Upper lobe of right lung (tissue), 1 donor: ENCODE measurements at regions not wholly inside any gene's neighbourhood (a gene's known extent, or its start where the extent isn't known, plus 50 kb on each side); places are given as distances from the start of the nearest gene placed in this dataset.
"Not testable (repeated sequence)": the region's sequence is repeated elsewhere in the genome, so short reads cannot be mapped to it uniquely, and the experiment has no call there.

Experiments used
- ATAC-seq: fragments of 200-7000 bp; cut with Tn5 transposase; one replicate; pipeline ENCODE4 v1.9.1; 2020; ENCODE audit warnings: mild to moderate bottlenecking, moderate library complexity
- DNase-seq: peaks from one replicate; pipeline ENCODE4 v3.0.0-alpha.2; 2020
- H3K27ac ChIP-seq: fragments of 200-600 bp; one replicate; pipeline ENCODE4 v1.8.0; 2022
- H3K27me3 ChIP-seq: fragments of 200-600 bp; one replicate; pipeline ENCODE4 v1.8.0; 2022; ENCODE audit warnings: mild to moderate bottlenecking
- H3K36me3 ChIP-seq: fragments of 200-600 bp; one replicate; pipeline ENCODE4 v1.8.0; 2022
- H3K4me1 ChIP-seq: fragments of 200-600 bp; one replicate; pipeline ENCODE4 v1.8.0; 2022
- H3K4me3 ChIP-seq: fragments of 200-600 bp; one replicate; pipeline ENCODE4 v1.8.0; 2022; ENCODE audit warnings: mild to moderate bottlenecking
- H3K9me3 ChIP-seq: fragments of 200-600 bp; one replicate; pipeline ENCODE4 v1.8.0; 2022
- intact Hi-C: fragments of 100-400 bp; cut with DNase I; formaldehyde crosslinking; loops from one replicate; pipeline ENCODE4 v1.11.0; 2022
- TF ChIP-seq, protein P1 (sequence below): fragments of 200-600 bp; IDR thresholded peaks from one replicate; pipeline ENCODE4 v1.8.0; 2022; ENCODE audit warnings: antibody characterized with exemption
- donor health status: DM: no; HTN: yes; CAD: no; lungs with severe emphysema.

DNA sequence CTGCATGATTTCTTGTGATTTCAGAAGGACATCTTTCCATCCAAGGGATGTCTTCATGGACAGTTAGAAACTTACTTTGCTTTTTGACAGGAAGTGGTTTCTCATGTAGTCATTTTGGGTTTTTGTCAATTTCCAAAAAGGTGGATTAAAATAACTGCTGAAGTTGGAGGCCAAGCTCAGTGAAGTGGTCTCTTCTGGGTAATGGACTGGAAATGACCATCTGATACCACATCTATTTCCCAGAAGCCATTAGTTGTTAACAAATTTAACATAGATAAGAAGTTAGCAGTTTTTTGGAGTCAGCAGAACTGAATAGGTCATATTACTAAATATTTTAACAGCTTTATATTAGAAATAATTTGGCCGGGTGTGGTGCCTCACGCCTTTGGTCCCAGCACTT is 86.2 kb upstream of the MYO10 start:
- no peak for ATAC-seq

DNA sequence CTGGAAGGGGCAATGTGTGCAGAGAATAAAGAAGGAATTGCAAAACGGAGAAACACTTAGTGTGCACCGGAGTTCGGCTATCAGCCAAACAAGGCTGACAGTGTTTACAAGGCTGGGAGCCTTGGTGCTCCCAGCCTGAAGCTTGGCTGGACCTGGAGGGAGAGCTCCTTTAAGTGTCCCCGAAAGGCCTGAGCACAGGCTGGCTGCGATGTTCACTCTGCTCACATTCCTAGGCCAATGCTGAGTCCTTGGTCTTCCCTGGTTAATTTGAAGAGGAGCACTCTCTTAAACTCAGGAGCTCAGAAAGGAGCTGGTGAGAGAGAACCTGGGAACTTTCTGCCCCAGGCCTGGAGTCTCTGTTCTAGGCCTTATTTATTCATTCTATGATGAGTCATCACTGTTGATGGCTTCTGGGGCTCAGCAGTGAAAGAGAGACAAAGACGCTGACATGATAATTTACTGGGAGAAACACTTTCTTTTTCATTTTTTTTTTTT is 88.6 kb upstream of the MYO10 start:
- ATAC-seq (no peak), DNase-seq (no peak)
- Histone ChIP-seq H3K36me3 (no peaks in the 10 kb centered on the region), H3K27ac (no peak overlapping the region), H3K9me3 (no peaks in the 10 kb centered on the region), H3K27me3 (no peaks in the 10 kb centered on the region), H3K4me1 (peaks cover 15% of the 10 kb centered on the region), H3K4me3 (no peak overlapping the region)
- intact Hi-C loops, result no loop called here
- TF ChIP-seq, protein P1, sequence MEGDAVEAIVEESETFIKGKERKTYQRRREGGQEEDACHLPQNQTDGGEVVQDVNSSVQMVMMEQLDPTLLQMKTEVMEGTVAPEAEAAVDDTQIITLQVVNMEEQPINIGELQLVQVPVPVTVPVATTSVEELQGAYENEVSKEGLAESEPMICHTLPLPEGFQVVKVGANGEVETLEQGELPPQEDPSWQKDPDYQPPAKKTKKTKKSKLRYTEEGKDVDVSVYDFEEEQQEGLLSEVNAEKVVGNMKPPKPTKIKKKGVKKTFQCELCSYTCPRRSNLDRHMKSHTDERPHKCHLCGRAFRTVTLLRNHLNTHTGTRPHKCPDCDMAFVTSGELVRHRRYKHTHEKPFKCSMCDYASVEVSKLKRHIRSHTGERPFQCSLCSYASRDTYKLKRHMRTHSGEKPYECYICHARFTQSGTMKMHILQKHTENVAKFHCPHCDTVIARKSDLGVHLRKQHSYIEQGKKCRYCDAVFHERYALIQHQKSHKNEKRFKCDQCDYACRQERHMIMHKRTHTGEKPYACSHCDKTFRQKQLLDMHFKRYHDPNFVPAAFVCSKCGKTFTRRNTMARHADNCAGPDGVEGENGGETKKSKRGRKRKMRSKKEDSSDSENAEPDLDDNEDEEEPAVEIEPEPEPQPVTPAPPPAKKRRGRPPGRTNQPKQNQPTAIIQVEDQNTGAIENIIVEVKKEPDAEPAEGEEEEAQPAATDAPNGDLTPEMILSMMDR, result no peak

More for the DNA sequence above, 86.2 kb upstream of the MYO10 start:
- TF ChIP-seq, protein P1, result no peak
- no peaks in the 10 kb centered on the region for H3K36me3 ChIP-seq
- intact Hi-C loops, result no loop called here
- no peak overlapping the region for H3K4me3 ChIP-seq
- DNase-seq, result no peak
- no peak overlapping the region for H3K27ac ChIP-seq
- no peaks in the 10 kb centered on the region for H3K27me3 ChIP-seq
- peaks cover 21% of the 10 kb centered on the region for H3K4me1 ChIP-seq
- no peaks in the 10 kb centered on the region for H3K9me3 ChIP-seq

DNA sequence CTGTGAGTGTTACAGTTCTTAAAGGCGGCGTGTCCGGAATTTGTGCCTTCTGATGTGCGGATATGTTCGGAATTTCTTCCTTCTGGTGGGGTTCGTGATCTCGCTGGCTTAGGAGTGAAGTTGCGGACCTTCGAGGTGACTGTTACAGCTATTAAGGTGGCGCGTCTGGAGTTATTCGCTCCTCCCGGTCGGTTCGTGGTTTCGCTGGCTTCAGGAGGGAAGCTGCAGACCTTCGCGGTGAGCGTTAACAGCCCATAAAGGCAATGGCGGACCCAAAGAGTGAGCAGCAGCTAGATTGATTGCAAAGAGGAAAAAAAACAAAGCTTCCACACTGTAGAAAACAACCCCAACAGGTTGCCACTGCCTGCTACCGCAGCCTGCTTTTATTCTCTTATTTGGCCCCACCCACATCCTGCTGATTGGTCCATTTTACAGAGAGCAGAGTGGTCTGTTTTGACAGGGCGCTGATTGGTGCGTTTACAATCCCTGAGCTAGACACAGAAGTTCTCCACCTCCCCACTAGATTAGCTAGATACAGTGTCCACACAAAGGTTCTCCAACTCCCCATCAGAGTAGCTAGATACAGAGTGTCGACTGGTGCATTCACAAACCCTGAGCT is 95.7 kb upstream of the MYO10 start:
- H3K27ac ChIP-seq, DNase-seq, H3K9me3 ChIP-seq, H3K27me3 ChIP-seq, H3K36me3 ChIP-seq, ATAC-seq, intact Hi-C loops, H3K4me3 ChIP-seq, H3K4me1 ChIP-seq: not testable (repeated sequence)

DNA sequence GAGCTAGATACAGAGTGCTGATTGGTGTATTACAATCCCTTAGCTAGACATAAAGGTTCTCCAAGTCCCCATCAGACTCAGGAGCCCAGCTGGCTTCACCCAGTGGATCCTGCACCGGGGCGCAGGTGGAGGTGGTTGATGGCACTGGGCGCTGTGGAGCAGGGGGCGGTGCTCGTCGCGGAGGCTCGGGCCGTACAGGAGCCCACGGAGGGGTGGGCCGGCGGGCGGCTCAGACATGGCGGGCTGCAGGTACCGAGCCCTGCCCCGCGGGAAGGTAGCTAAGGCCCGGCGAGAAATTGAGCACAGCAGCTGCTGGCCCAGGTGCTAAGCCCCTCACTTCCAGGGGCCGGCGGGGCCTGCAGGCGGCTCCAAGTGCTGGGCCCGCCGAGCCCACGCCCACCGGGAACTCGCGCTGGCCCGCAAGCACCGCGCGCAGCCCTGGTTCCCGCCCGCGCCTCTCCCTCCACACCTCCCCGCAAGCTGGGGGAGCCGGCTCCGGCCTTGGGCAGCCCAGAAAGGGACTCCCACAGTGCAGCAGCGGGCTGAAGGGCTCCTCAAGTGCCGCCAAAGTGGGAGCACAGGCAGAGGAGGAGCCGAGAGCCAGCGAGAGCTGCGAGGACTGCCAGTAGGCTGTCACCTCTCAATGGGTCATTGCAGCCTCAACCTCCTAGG is 96.4 kb upstream of the MYO10 start:
- intact Hi-C loops, H3K4me3 ChIP-seq, H3K27ac ChIP-seq, H3K36me3 ChIP-seq, H3K27me3 ChIP-seq, DNase-seq, ATAC-seq, H3K4me1 ChIP-seq, H3K9me3 ChIP-seq: not testable (repeated sequence)

DNA sequence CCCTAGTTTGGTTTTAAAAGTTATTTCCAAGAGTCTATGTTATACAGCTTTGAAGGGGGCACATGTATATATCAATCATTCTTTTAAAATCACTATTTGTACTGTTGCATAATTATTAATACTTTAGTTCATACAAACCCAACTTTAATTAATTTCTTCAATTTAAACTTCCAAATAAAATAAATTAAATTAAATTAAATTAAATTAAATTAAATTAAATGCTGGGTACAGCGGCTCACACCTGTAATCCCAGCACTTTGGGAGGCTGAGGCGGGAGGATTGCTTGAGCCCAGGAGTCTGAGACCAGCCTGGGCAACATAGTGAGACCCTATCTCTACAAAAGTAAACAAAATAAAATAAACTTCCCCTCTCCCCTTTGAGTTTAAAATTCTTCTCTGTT is 98.9 kb upstream of the MYO10 start:
- H3K27ac ChIP-seq, H3K9me3 ChIP-seq, H3K27me3 ChIP-seq, H3K4me1 ChIP-seq, H3K36me3 ChIP-seq, intact Hi-C loops, H3K4me3 ChIP-seq, ATAC-seq, DNase-seq: not testable (repeated sequence)

DNA sequence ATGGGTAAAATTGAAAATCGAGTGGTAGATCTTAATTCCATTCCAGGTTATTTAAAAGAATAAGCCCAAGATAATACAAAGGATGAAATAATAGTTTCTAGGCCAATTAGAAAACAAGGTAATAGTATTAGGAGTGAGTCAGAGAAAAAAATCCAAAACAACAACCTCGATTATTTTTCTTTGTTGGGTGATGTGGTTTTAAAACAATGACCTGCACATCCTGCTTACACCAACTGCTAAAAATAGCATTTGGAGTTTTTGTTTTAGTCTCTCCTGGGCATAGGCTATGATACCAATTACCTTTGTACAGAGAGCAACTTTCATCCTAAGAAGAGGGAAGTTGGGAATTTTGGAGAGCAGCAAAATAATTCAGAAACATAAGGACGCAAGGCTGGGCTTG is 101.7 kb upstream of the MYO10 start:
- Histone ChIP-seq H3K4me1 (no peaks in the 10 kb centered on the region), H3K36me3 (no peaks in the 10 kb centered on the region), H3K4me3 (no peak overlapping the region), H3K27me3 (no peaks in the 10 kb centered on the region), H3K27ac (no peak overlapping the region), H3K9me3 (no peaks in the 10 kb centered on the region)
- TF ChIP-seq, protein P1, result no peak
- no peak for ATAC-seq
- DNase-seq, result no peak
- intact Hi-C loops, result no loop called here

DNA sequence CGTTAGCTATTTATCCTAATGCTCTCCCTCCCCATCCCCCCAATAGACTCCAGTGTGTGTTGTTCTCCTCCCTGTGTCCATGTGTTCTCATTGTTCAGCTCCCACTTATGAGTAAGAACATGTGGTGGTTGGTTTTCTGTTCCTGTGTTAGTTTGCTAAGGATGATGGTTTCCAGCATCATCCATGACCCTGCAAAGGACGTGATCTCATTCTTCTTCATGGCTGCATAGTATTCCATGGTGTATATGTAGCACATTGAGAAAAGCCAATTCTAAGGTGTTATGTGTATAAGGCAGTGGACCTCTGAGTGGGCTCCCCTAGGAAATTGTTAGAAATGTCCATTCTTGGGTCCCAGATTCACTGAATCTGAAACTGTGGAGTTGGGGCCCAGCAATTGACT is 103.1 kb upstream of the MYO10 start:
- no peak overlapping the region for H3K27ac ChIP-seq
- H3K9me3 ChIP-seq, result no peaks in the 10 kb centered on the region
- no peaks in the 10 kb centered on the region for H3K27me3 ChIP-seq
- no peaks in the 10 kb centered on the region for H3K4me1 ChIP-seq
- H3K4me3 ChIP-seq, result no peak overlapping the region
- H3K36me3 ChIP-seq, result no peaks in the 10 kb centered on the region
- TF ChIP-seq, protein P1, result no peak
- intact Hi-C loops, result no loop called here
- ATAC-seq (no peak), DNase-seq (no peak)
